GM12873 (cell line): ENCODE measurements at regions not wholly inside any gene's neighbourhood (a gene's known extent, or its start where the extent isn't known, plus 50 kb on each side); places are given as distances from the start of the nearest gene placed in this dataset.

Experiments
- TF ChIP-seq, protein P1 (sequence below): IDR thresholded peaks from 2 replicates; pipeline ENCODE4 v1.5.1; 2012; ENCODE audit warnings: low read depth, mild to moderate bottlenecking, moderate library complexity, low read length, control low read depth; ENCODE audit not compliant: insufficient read depth; ENCODE audit errors: missing control alignments

DNA sequence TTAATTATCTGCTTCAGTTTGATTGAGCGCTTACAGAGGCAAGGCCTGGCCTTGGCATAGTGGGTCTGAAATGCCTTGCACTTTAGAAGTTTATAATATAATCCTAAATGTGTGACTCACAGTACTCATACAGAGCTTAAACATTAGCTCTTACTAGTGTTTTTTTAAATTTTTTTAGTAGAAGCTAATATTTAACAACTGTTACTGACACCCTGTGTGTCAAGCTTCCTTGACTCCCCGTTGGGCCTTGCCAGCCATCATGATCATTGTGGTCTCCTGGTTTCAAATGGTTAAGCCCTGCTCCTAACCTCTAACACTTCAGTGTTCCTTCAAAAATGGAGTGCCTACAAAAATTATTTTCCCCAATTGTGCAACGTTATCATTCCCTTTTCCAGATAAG, 126.9 kb downstream of the GALC start:
- TF ChIP-seq, protein P1, sequence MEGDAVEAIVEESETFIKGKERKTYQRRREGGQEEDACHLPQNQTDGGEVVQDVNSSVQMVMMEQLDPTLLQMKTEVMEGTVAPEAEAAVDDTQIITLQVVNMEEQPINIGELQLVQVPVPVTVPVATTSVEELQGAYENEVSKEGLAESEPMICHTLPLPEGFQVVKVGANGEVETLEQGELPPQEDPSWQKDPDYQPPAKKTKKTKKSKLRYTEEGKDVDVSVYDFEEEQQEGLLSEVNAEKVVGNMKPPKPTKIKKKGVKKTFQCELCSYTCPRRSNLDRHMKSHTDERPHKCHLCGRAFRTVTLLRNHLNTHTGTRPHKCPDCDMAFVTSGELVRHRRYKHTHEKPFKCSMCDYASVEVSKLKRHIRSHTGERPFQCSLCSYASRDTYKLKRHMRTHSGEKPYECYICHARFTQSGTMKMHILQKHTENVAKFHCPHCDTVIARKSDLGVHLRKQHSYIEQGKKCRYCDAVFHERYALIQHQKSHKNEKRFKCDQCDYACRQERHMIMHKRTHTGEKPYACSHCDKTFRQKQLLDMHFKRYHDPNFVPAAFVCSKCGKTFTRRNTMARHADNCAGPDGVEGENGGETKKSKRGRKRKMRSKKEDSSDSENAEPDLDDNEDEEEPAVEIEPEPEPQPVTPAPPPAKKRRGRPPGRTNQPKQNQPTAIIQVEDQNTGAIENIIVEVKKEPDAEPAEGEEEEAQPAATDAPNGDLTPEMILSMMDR = no peak

DNA sequence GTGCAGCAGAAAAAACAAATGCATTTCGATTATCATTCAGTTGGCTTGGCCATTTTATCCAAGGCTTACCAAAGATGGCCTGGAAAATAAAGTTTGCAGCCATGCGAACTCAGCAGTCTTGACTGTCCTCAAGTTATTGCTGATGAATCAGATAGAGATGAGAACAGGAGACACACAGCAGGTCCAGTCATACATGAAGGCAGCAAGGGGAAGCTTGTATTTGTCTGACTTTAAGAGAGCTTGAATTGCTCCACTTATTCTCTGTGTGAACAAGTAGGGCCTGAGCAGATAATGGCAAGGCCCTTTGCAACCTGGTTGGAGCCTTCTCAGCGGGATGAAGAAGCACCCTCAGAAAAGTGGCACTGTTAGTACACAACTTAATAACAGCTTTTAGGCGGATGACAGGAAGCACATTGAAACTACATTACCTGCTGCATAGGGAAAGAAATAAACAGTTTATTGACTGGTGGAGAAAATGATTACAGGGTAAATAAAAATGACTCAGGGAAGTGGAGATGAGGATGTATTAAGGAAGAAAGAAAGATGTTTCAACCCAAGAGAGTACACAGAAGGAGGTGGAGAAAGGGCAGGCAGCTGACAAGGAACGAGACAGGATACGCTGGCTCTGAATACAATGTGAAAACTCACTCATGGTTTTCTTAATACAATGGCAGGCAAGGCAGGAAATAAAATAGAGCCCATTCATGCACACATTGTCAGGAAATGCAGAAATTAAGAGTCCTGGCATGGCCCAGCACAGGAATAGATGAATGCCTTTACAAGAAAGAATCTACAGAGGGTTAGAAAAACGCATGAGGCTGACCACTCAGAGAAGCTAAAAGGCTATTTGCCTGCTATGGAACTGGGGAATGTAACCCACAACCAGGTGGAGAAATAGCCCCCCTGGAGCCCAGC, 128.4 kb downstream of the GALC start:
- TF ChIP-seq, protein P1 = no peak

DNA sequence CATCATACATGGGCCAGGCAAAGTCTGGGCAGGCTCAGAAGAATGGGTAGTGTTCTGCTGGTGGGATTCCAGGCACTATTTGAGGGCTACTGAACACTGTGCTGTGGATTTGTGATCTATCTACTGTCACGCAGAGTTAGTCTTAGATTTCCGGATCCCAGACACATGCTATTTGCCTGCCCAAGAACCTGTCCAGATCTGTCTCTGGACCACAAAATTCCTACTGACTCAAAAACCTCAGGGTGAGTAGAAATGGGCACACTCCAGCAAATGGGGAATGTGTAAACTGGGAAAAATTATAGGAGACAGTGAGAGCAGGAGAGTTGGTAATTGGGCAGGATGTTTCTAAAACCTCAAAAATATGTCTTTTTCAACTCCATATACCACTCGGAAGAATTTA, 129.9 kb downstream of the GALC start:
- TF ChIP-seq, protein P1 = no peak

DNA sequence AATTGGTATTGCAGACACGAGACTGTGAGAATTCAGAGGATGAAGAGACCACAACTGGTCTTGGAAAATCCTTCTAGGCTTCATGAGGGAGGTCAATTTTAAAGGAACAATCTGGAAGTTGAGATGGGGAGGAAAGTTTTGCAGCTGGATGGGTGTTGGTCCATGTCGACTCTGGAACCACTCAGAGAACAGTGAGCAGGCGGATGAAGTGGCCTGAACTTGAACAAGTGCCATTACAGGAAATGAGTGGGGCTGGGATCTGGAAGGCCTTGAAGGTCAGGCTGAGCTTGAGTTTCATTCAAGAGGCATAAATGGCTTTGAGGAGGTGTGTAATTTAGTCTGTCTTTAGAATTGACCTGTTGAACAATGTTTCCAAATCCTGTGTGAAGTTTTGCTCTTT, 140.9 kb downstream of the GALC start:
- TF ChIP-seq, protein P1 = no peak

DNA sequence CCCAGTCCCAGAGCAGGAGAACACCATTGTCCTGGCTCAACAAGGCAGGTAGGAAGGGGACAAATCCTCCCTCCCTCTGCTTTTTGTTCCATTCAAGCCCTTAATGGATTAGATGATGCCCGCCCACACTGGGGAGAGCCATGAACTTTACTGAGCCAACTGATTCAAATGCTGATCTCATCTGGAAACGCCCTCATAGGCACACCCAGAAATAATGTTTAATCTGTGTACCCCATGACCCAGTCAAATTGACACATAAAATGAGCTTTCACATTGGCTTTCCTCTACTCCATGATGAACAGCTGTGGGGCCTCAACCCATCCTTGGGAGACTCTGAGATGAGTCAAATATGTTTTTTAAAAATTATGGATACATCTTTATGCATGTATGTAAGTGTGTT, 141.8 kb downstream of the GALC start:
- TF ChIP-seq, protein P1 = no peak

DNA sequence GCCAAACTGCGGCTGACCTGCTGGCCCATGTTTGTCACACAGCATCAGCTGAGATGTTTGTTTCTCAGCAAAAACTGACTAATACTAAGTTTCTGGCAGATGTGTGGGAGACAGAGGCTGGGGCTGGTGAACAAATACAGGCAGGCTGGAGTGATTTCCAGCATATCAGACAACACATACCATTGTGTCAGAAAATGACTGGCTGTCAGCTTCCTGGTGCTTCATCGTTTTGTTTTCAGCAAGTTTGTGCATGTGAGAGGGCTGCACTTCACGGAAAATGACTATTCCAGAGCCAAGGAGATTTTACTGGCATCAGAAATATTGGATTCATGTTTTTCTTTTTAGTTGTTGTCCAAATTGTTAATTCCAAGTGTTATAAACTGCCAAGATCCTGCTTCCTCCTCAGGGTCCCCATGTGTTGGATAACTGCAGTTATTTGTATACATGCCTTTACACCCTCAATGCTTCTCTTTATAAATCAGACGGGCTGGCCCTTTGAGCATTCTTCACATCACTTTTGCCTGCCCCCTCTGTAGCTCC, 145.7 kb downstream of the GALC start:
- TF ChIP-seq, protein P1 = no peak

DNA sequence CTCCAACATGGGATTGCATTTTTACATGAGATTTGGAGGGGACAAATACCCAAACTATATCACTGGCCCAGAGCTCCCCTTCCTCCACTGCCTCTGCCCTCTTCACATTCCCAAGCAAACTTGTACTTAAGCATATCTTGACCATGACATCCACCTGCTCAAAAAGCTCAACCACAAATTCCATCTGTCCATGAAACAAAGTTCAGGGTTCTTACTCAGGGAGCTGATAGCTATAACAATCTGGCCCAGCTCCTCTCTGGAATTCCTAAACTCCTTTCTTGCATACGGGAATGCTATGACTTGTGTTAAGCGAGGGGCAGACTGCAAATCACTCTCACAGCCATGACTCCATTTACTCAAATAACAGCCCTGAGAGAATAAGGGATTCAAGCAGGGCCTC, 152.1 kb downstream of the GALC start:
- TF ChIP-seq, protein P1 = no peak
